Gastrocnemius medialis (tissue), 4 donors: ENCODE measurements at regions not wholly inside any gene's neighbourhood (a gene's known extent, or its start where the extent isn't known, plus 50 kb on each side); places are given as distances from the start of the nearest gene placed in this dataset.
"Not testable (repeated sequence)": the region's sequence is repeated elsewhere in the genome, so short reads cannot be mapped to it uniquely, and the experiment has no call there.

Experiments used
- ATAC-seq, 2 donors: fragments of 150-250 bp; one replicate each; pipeline ENCODE4 v1.9.1; 2016
- DNase-seq, 2 donors: peaks; one replicate each; pipeline ENCODE4 v3.0.0-alpha.2; 2019
- H3K27ac ChIP-seq, 4 donors: fragments of 200-600 bp; sonication (generic); 1 replicate in 1 of 4; 2 replicates in 3 of 4; pipeline ENCODE4 v1.5.1; 2016 to 2018; ENCODE audit warnings: mild to moderate bottlenecking in 2 of 4, moderate library complexity in 1 of 4
- H3K27me3 ChIP-seq, 3 donors: fragments of 200-600 bp; sonication (generic) in 2 of 3; 1 replicate in 1 of 3; 2 replicates in 2 of 3; pipeline versions ENCODE4 v1.5.1 to v1.6.0; 2016 to 2019; ENCODE audit warnings: mild to moderate bottlenecking in 1 of 3, moderate library complexity in 1 of 3
- H3K36me3 ChIP-seq, 2 donors: fragments of 200-600 bp; sonication (generic) in 1 of 2; one replicate each; pipeline ENCODE4 v1.5.1; 2017 to 2018
- H3K4me1 ChIP-seq, 2 donors: fragments of 200-600 bp; sonication (generic) in 1 of 2; one replicate each; pipeline ENCODE4 v1.5.1; 2016 to 2017; ENCODE audit warnings: mild to moderate bottlenecking in 2 of 2
- H3K4me3 ChIP-seq, 4 donors: fragments of 200-600 bp; sonication (generic) in 3 of 4; 1 replicate in 1 of 4; 2 replicates in 3 of 4; pipeline ENCODE4 v1.5.1; 2016 to 2019; ENCODE audit warnings: mild to moderate bottlenecking in 2 of 4
- H3K9me3 ChIP-seq, 3 donors: fragments of 200-600 bp; sonication (generic) in 2 of 3; 1 replicate in 1 of 3; 2 replicates in 2 of 3; pipeline ENCODE4 v1.5.1; 2016 to 2019
- CTCF ChIP-seq, 5 experiments: fragments of 450-650 bp in 3 of 5; fragments of 200-600 bp in 2 of 5; sonication (generic) in 2 of 5; IDR thresholded peaks in 4 of 5; conservative IDR thresholded peaks in 1 of 5; 1 replicate in 4 of 5; 2 replicates in 1 of 5; pipeline ENCODE4 v1.5.1; 2016 to 2019; ENCODE audit warnings: antibody characterized with exemption in 5 of 5, mild to moderate bottlenecking in 3 of 5, moderate library complexity in 3 of 5
- POLR2A ChIP-seq, 2 donors: fragments of 450-650 bp; IDR thresholded peaks; one replicate each; pipeline ENCODE4 v1.6.1; 2017; ENCODE audit warnings: antibody characterized with exemption in 2 of 2, mild to moderate bottlenecking in 2 of 2, moderate library complexity in 2 of 2
- in situ Hi-C, 4 donors: fragments of 200-750 bp; cut with MboI; loops; one replicate each; pipeline versions ENCODE4 v1.15.0 to v1.8.0; 2017; ENCODE audit warnings: low sequenced_read_pairs in 4 of 4
- intact Hi-C: fragments of 100-400 bp; cut with DNase I; formaldehyde crosslinking; loops from one replicate; pipeline ENCODE4 v1.15.1; 2023; ENCODE audit warnings: low total_unique reads

- in situ Hi-C loops: no loop called here
- Histone ChIP-seq H3K9me3 (no peaks in the 10 kb centered on the region), H3K36me3 (no peaks in the 10 kb centered on the region), H3K27ac (no peak overlapping the region), H3K4me1 (no peaks in the 10 kb centered on the region), H3K27me3 (no peaks in the 10 kb centered on the region), H3K4me3 (no peak overlapping the region)
- DNase-seq (no peak), ATAC-seq (no peak)
- TF ChIP-seq CTCF (IDR thresholded peaks at IDR 0.05 in 4 of 5, conservative IDR thresholded peaks at IDR 0.05 in 1 of 5) (no peak), POLR2A (IDR thresholded peaks at IDR 0.05) (no peak)
- intact Hi-C loops: no loop called here
Measured at GRCh38 chr10:22832066-22832602, 95.7 kb upstream of the ARMC3 start.

GRCh38 chr10:22831586-22831985 lies 96.3 kb upstream of the ARMC3 start:
- ATAC-seq (no peak), DNase-seq (no peak)
- H3K4me3 ChIP-seq: no peak overlapping the region
- intact Hi-C loops (no loop called here), in situ Hi-C loops (no loop called here)
- no peak for TF ChIP-seq CTCF (IDR thresholded peaks at IDR 0.05 in 4 of 5, conservative IDR thresholded peaks at IDR 0.05 in 1 of 5)
- TF ChIP-seq POLR2A (IDR thresholded peaks at IDR 0.05): no peak
- H3K9me3 ChIP-seq: no peaks in the 10 kb centered on the region
- no peaks in the 10 kb centered on the region for H3K4me1 ChIP-seq
- H3K27ac ChIP-seq: no peak overlapping the region
- no peaks in the 10 kb centered on the region for H3K27me3 ChIP-seq
- no peaks in the 10 kb centered on the region for H3K36me3 ChIP-seq

- H3K9me3 ChIP-seq, H3K36me3 ChIP-seq, in situ Hi-C loops, H3K27ac ChIP-seq, DNase-seq, H3K4me1 ChIP-seq, ATAC-seq, H3K27me3 ChIP-seq, intact Hi-C loops, H3K4me3 ChIP-seq: not testable (repeated sequence)
Measured at GRCh38 chr10:22828712-22829111, 99.1 kb upstream of the ARMC3 start.

GRCh38 chr10:22825841-22826240 lies 102.0 kb upstream of the ARMC3 start:
- Histone ChIP-seq H3K4me1 (no peaks in the 10 kb centered on the region), H3K9me3 (no peaks in the 10 kb centered on the region), H3K27ac (no peak overlapping the region), H3K4me3 (no peak overlapping the region), H3K27me3 (no peaks in the 10 kb centered on the region), H3K36me3 (no peaks in the 10 kb centered on the region)
- in situ Hi-C loops (no loop called here), intact Hi-C loops (no loop called here)
- no peak for ATAC-seq
- no peak for TF ChIP-seq CTCF (IDR thresholded peaks at IDR 0.05 in 4 of 5, conservative IDR thresholded peaks at IDR 0.05 in 1 of 5)
- no peak for TF ChIP-seq POLR2A (IDR thresholded peaks at IDR 0.05)
- no peak for DNase-seq

- Histone ChIP-seq H3K27me3 (no peaks in the 10 kb centered on the region), H3K27ac (no peak overlapping the region), H3K36me3 (no peaks in the 10 kb centered on the region), H3K4me1 (no peaks in the 10 kb centered on the region), H3K4me3 (no peak overlapping the region), H3K9me3 (no peaks in the 10 kb centered on the region)
- ATAC-seq (no peak), DNase-seq (no peak)
- TF ChIP-seq CTCF (IDR thresholded peaks at IDR 0.05 in 4 of 5, conservative IDR thresholded peaks at IDR 0.05 in 1 of 5) (no peak), POLR2A (IDR thresholded peaks at IDR 0.05) (no peak)
- in situ Hi-C loops: no loop called here
- intact Hi-C loops: no loop called here
Measured at GRCh38 chr10:22824984-22825383, 102.9 kb upstream of the ARMC3 start.
